ENCODE measurements at regions not wholly inside any gene's neighbourhood (a gene's known extent, or its start where the extent isn't known, plus 50 kb on each side); places are given as distances from the start of the nearest gene placed in this dataset.

DNA sequence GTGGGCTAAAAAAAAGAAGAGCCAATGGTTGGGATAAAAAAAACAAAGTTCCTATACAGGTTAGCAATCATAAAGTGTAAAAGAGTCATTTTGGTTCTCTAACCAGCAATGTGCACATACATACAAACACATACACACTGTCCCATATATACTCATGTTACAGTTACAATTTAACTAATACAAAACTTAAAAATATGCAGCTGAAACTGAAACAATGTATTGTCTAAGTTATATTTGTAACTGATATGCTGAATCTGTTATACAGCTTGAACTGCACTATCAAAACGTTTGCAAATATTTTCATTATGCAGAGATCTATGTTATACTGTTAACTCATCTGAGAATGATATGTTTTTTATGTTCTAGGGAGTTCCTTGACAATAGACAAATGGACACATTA is 173.7 kb downstream of the KLF12 start:
- DNase-seq: no peak

DNA sequence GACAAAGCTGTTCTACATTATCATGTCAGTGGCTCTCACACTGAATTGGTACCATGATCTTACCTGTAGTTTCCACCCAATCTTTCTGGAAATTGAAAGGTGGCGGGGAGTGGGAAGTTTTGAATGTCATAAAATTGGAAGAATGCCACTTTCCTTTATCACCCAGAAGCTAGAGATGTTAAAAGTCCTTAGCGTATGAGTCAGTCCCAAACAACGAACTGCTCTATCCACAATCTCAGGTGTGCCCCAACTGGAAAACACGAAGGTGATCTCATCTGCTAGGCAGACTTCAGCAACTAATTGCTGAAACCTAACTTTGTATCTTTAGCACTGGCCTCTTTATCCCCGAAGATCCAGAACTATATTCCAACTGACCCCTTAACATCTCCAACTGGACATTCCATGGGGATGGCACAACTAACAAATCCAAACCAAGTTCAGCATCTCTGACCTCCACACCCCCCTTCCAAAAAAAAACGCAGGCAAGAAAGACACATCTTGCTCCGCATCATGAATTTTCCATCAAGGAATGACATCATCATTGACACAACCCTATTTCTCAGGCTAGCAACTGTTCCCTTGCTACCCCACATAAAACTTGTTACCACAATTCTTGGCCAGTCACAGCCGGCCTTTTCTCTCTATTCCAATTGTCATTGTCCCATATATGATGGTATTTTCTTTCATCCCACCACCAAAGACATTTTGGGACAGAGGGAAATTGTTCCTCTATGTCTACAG is 175.4 kb downstream of the KLF12 start:
- no peak for DNase-seq

DNA sequence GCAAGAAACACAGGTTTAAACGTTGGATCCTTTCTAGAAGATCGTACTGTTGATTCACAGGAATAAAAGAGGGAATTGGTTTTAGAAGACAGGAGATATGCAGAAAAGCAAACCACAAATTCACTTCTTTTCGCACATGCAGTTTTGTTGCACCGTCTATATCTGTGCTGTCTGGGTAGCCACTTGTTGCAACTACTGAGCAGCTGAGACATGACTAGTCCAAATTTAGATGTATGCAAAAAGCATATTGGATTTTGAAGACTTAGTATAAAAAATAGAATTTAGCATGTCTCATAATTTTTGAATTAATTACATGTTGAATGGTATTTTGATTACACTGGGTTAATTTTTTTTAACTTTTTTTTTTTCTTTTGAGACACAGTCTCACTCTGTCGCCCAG is 176.3 kb downstream of the KLF12 start:
- DNase-seq: no peak

DNA sequence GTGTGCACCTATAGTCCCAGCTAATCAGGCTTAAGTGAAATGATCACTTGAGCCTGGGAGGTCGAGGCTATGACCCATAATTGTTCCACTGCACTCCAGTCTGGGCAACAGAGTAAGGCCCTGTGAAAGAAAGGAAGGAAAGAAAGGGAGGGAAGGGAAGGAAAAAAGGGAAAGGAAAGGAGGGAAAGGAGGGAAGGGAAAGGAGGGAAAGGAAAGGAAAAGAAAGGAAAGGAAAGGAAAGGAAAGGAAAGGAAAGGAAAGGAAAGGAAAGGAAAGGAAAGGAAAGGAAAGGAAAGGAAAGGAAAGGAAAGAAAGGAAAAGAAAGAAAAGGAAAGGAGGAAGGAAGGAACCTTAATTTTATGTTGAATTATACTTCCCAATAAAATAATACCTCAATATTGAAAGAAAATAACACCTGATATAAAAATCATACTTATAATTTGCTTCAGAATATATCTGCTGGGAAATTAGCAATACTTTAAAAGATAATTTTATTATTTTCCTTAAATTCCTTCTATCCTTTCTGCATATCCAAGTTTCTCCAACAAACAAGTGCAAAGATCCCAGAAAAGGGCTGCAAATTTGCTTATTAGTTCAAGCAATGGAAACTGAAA is 177.3 kb downstream of the KLF12 start:
- no peak for DNase-seq

DNA sequence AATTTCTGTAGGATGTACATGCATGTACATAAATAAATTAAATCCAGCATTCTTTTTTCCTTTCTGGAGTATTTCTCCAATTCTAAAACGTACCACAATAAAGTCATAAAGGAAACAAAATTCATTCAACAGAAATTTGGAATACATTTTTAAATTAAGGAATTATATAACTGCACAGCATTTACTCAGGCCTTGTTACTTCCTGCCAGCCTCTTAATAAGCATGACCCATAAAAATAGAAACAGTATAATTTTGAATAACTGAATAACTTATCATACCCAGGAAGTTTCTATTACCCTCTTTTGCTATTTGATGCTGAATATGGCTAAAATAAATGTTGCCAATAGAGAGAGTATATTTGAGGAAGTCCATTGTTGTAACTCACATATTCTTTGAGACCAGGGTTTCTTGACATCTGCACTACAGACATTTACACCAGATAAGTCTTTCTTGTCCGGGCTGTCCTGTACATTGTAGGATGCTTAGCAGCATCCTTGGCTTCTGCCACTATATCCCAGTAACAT is 178.2 kb downstream of the KLF12 start:
- DNase-seq: no peak

DNA sequence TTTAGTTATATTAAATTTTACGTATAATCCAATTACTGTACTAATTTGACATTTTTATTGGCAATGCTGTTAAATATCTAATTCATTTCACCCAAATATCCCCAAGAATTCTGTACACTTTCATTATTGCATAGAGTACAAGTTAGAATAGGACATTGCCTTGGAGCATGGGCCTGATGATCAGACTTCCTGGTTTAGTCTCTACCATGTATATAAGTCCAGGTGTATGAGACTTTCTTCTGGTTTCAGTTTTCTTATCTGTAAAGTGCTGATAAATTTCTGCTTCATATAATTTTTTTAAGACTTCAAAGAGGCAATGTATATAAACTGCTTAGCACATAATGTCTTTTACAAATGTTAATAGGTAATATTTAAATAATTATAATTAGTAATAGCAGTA is 179.4 kb downstream of the KLF12 start:
- DNase-seq: no peak

DNA sequence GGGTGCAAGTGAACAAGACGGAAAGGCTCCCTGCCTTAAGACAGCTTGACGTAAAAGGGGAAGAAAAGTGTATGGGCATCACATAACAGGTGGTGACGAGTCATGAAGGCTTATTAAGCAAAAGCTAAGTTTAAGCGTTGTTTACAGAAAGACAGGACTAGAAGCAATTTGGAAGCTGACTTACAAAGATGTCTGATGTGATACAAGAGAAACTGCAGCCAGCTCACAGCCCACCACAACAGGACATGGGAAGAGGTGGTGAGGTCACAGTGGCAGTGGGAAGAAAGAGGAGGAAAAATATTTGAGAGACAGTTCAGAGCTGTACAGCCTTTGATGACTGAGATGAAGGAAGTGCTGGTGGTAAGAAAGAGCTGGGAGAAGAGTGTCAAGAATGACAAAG is 181.6 kb downstream of the KLF12 start:
- DNase-seq: no peak

DNA sequence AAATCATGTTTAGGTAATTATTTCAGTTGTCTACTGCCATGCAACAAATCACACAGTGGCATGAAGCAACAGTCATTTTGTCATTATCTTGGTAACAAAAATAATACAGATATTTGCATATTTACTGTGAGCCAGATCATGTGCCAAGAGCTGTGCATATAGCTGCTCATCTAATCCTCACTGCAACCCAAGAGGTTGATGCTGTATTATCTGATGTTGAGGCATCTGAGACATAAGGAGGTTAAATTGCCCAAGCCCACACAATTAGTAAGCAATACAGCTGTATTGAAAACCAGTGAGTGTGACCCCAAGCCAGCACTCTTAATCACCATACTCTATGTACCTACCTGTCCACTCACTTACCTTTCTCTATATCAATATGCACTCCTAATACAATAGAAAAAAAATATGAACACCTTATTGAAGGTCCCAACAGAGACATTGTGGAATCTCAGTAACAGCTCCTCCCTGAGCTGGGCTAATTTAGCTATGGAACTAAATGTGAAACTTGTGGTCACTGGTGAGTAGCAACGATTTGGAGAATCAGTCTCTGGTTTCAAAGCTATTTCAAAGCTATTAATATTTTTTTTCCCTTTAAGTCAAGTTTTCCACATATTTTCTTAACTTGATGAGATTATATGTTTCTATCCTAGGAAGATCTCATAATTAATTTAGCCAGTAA is 185.2 kb downstream of the KLF12 start:
- DNase-seq: no peak

DNA sequence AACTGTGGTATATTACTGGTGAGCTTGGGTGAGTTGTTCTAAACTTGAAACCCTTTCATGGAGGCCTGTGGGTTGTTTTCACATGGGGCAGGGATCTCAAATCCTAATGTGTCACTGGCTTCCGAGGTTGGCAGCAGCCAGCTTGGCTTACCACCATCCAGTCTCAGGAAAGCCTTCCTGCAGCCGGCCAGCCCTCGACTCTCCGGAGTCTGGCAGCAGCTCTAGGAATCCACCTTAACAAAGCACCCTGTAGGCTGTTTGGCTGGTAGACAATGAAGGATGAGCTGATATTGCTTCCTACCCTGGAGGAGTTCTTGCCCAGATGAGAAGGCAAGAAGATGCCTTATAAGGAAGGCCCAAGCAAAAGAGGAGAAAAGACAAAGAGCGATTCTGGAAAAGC is 188.3 kb downstream of the KLF12 start:
- no peak for DNase-seq

DNA sequence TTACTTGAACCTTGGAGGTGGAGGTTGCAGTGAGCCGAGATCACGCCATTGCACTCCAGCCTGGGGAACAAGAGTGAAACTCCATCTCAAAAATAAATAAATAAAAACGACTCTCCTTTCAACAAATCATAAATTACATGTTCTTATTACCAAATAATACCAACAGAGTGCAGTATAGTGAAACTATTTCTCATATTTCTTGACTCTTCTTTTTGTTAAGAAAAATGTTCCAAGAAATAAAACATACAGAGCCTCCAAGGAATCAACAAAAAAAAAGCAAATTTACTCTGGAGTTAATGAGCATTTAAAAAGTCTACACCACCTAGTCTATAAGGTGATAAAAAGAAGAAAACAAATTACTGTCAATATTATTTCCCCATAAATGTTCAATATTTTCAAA is 188.8 kb downstream of the KLF12 start:
- no peak for DNase-seq

DNA sequence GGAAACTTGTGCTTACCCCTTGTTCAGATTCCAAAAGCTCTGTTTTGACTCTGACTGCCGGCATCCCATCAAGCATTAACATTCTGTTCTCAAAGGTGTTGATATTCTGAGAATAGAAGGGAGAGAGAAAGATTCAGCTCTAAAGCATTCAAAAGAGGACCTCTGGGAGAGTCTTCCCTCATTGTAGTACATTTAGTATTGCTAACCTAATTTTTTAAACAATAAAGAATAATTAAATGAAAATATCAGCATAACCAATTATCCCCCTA is 190.3 kb downstream of the KLF12 start:
- no peak for DNase-seq

DNA sequence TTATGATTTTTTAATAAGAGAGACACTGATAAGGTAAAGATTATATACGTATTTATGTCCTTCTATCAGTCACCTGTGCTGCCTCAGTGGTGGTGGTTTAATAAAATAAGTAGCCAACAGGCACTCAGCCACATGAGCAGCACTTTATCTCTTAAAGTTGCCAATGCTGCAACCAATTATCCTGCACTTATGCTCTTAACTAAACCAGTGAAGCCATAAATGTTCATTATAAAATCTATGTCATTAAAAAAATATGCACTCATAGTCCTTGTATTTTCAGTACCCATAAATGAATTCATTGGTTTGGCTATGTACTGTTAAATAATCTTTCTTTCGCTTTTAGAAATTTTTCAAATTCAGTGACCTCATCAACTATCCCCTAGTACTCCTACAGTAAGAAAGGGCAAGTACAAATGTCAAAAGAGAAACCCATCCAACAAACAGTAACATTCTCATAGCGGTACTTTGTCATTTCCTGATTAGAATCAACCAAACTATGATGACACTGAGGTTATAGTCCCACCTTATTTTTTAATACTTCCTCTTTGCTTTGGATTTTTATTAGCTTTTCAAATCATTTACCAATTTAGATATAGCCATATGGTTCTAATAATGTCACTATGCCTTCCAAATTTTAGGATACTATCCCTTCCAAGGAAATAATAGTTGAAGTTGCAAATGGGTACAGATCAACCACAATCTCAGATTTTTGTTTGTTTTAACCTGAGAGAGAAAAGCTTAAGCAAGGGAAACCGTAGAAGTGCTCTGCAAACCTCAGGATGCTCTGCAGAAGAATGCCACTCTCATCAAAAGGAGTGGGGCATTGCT is 190.9 kb downstream of the KLF12 start:
- no peak for DNase-seq

DNA sequence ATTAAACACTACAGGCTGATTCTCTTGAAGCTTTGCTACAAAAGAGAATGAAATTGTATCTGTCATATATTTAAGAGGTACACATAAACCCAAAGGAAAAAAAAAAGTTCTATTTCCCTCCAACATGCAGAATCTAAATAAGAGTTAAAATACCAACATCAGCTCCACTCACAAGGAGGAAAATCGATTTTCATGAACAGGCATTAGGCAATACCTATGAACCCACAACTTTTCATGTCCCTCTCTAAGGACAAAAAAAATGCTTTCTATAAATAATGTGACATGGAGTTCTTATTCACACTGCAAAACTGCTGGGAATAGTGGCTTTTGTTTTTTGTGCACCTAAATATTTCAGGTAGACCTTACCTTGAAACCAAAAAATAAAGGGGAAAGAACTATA is 192.5 kb downstream of the KLF12 start:
- no peak for DNase-seq

DNA sequence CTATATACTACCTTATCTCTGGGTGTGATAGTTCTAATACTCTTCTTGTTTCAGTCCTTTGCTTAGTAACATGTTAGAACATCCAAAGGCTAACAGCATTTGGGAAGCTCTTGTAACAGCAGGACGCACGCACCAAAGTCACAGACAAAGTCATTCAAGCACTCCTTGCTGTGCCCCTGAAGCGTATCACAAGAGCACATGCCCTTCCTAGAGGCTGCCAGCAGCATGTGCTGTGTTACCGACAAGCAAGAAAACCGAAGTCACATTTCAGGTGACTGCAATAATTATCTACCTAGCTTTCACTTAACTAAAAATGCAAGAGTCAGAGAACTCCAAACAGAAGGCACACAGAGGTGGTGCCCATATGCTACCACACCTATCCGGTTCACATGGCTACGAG is 194.1 kb downstream of the KLF12 start:
- DNase-seq: no peak

DNA sequence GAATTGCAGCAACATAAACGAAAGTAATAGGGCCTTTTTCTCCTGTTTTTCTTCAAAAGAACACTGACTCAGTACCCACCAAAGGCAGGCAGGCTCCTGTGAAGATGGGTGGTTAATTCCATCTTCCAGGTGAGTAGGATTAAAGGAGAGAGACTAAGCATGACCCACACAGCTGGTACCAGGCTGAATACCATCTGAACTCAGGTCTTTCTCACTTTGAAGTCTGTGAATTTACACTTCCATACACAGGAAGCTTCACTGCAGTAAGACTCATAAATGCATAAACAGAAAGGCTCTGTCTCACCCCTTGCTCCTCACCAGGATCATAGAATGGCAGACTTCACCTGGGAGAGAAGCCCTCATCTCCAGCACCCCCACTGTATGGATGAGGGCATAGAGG is 194.6 kb downstream of the KLF12 start:
- DNase-seq: no peak

DNA sequence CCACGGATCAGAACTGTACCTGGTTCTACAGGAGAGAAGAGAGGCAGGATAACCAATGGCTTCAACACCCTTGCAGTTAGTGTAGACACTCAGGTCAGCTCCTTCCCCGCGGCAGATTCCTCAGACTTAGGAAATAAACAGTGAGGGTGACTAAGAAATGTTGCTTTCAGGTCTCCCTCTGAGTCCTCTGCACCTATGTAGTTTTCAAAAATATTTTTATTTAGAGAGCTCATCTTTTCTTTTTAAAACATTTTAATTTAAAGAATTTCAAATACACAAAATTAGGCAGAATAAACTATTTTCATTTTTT is 195.2 kb downstream of the KLF12 start:
- no peak for DNase-seq

DNA sequence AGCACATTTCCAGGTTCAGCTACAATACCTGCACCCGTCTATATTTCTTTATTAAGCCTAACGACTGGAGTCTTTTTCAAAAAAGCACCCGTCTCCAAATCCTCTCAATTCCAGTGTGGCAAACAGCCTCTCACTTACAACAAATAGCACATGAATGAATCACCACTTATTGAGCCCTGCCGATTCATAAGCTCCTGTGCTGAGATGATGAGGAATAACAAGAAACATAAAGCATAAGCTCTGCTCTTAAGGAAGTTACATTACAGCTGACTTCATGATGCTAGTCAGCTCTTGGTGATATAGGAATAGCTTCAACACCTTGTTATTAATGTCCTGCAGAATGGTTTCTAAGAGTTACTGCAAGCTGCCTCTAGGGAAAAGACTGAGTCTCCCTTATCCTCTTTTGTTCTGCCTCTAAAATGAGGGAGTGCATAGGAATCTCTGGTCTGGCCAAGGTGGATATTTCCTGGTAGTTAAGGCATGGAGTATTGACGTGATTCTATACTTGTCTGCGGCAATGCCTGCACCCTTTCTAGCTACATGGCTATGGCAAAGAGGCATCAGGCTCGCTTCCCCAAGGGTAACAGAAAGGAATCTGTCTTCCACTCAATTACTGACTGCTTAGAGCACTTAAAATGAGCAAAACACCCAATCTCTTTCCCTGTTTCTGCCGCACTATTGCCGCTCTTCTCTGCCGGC is 195.7 kb downstream of the KLF12 start:
- no peak for DNase-seq

DNA sequence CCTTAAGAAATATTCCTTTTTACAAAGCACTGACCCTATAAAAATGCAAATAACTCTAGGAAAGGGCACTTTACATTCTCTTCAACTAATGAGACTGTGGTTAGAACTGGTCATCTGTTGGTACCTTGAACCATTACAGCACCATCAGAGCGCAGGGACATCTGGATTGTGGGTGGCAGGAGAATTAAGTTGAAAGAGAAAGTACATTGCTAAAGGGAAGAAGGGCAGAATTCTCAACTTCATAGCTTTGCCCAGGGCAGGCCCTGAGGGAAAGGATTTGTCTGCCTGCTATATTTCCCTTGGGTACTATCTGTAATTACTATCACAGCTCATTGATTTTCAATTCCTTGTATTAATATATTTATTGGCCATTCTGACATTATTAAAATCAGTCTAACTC is 196.8 kb downstream of the KLF12 start:
- DNase-seq: no peak

DNA sequence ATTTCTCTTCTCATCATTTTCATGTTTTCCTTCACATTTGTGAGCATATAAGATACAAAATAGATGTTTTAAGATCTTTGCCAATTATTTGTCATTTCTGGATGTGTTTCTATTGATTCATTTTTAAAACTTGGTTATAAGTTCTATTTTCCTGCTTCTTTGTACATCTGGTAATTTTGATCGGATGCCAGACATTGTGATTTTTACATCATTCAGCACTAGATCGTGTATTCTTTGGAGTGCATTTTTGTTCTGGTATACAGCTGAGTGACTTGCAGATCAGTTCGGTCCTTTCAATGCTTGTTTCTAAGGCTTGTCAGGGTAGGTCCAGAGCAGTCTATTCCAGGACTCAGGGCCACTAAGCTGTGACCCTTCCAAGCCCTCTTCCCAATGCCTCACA is 198.2 kb downstream of the KLF12 start:
- DNase-seq: no peak

DNA sequence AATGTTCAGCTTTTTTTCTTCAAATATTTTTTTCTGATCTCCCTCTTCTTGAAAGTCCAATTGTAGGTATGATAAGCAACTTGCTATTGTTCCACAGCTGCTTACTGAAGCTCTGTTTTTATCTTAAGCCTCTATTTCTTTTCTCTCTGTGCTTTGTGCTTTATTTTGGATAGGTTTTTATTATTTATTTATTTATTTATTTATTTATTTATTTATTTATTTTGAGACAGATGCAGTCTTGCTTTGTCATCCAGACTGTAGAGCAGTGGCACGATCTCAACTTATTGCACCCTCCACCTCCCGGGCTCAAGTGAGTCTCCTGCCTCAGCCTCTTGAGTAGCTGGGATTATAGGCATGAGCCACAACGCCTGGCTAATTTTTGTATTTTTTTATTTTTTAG is 199.4 kb downstream of the KLF12 start:
- DNase-seq: no peak

DNA sequence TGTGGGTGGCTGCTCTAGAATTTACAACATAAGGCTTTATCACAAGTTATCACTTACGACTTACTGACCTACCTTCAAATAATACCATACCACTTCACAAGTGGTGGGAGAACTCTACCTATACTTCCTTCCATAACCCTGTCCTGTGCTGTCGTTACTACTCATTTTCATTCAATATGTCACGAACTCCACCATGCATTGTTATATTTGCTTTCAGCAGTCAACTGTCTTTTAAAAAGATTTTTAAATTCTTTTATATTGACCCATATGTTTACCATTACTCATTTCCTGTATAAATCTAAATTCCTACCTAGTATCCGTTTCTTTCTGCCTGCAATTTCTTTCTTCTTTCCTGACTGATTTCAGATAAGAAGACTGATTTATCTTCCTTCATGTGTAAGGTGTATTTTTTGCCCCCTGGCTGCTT is 200.0 kb downstream of the KLF12 start:
- DNase-seq: no peak

DNA sequence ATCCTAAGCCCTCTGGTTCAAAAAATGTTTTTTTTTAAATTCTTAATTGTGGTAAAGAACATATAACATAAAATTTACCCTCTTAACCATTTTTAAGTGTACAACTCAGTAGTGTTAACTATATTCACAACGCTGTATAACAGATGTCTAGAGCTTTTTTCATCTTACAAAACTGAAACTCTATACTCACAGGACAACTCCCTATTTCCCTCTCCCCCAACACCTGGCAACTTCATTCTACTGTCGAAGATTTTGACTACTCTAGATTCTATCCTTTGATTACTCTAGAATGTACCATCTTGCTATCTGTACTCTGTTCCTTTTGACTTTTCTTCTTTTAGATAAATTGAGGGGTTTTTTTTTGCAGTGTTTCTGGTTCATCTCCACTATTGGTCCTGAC is 200.4 kb downstream of the KLF12 start:
- no peak for DNase-seq

DNA sequence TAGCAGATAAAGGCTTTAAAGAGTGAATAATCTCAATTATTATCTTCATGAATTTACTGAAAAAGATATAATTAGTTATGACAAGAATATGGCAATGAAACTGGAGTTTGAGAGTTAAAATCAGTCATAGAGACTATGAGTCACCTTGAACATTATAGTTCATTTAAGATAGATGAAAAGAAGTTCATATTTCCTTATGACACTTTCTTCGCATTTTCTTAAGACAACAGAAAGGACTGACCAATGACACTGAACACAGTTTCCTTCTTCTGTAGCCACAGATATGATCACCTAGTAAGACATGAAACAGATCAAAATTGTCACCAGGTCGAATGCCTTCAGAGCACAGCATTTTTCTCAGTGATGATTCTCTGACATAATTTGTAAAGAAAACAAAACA is 202.1 kb downstream of the KLF12 start:
- DNase-seq: no peak
